Ectodermal cell (in vitro differentiated cells): ENCODE measurements at regions not wholly inside any gene's neighbourhood (a gene's known extent, or its start where the extent isn't known, plus 50 kb on each side); places are given as distances from the start of the nearest gene placed in this dataset.

ENCODE experiments used
- H3K27ac ChIP-seq: 2 replicates; pipeline ENCODE4 v1.7.0; 2013; ENCODE audit warnings: mild to moderate bottlenecking, low read depth, low read length; ENCODE audit not compliant: insufficient read depth, poor library complexity, severe bottlenecking
- H3K27me3 ChIP-seq: 2 replicates; pipeline ENCODE4 v1.7.0; 2013; ENCODE audit warnings: mild to moderate bottlenecking, low read length; ENCODE audit not compliant: insufficient read depth, control insufficient read depth, poor library complexity, severe bottlenecking
- H3K36me3 ChIP-seq: one replicate; pipeline ENCODE4 v1.7.0; 2013; ENCODE audit warnings: low read length; ENCODE audit not compliant: control insufficient read depth, insufficient read depth
- H3K4me1 ChIP-seq: one replicate; pipeline ENCODE4 v1.7.0; 2013; ENCODE audit warnings: low read length; ENCODE audit not compliant: control insufficient read depth, insufficient read depth
- H3K4me3 ChIP-seq: 2 replicates; pipeline ENCODE4 v1.7.0; 2013; ENCODE audit warnings: low read depth, low read length, control low read depth; ENCODE audit not compliant: insufficient read depth
- H3K9me3 ChIP-seq: 2 replicates; pipeline ENCODE4 v1.7.0; 2013; ENCODE audit warnings: mild to moderate bottlenecking, low read length, moderate library complexity; ENCODE audit not compliant: control insufficient read depth
- WGBS, 2 experiments: methylation state at CpG; one replicate each; pipeline ENCODE4 v1.1.7; 2013; ENCODE audit warnings: missing lambda C conversion rate in 2 of 2; 5-methylcytosine and 5-hydroxymethylcytosine counted together

- no peak overlapping the region for H3K27ac ChIP-seq
- H3K36me3 ChIP-seq = no peaks in the 10 kb centered on the region
- WGBS, 2 experiments = 63 to 64% methylated on average over 10 of the region's 10 CpGs
Observed at GRCh38 chr6:43851204-43851865, 81.3 kb downstream of the VEGFA start.

GRCh38 chr6:43850314-43851203 lies 80.5 kb downstream of the VEGFA start:
- no peaks in the 10 kb centered on the region for H3K9me3 ChIP-seq
- no peaks in the 10 kb centered on the region for H3K36me3 ChIP-seq
- H3K27ac ChIP-seq = no peak overlapping the region
- no peak overlapping the region for H3K4me3 ChIP-seq
- 86 to 90% methylated on average over 8 of the region's 8 CpGs for WGBS, 2 experiments
- no peaks in the 10 kb centered on the region for H3K27me3 ChIP-seq
- peaks cover 5% of the 10 kb centered on the region for H3K4me1 ChIP-seq

More at GRCh38 chr6:43851204-43851865, 81.3 kb downstream of the VEGFA start:
- Histone ChIP-seq H3K4me1 (peaks cover 5% of the 10 kb centered on the region), H3K27me3 (no peaks in the 10 kb centered on the region), H3K9me3 (no peaks in the 10 kb centered on the region), H3K4me3 (no peak overlapping the region)

- H3K36me3 ChIP-seq = no peaks in the 10 kb centered on the region
- H3K4me3 ChIP-seq = no peak overlapping the region
- no peaks in the 10 kb centered on the region for H3K9me3 ChIP-seq
- H3K4me1 ChIP-seq = peaks cover 5% of the 10 kb centered on the region
- 79 to 80% methylated on average over 5 of the region's 5 CpGs for WGBS, 2 experiments
- H3K27ac ChIP-seq = no peak overlapping the region
- no peaks in the 10 kb centered on the region for H3K27me3 ChIP-seq
Observed at GRCh38 chr6:43849844-43850243, 79.8 kb downstream of the VEGFA start.

- no peak overlapping the region for H3K27ac ChIP-seq
- no peaks in the 10 kb centered on the region for H3K27me3 ChIP-seq
- no peak overlapping the region for H3K4me3 ChIP-seq
- peaks cover 5% of the 10 kb centered on the region for H3K4me1 ChIP-seq
- WGBS, 2 experiments = 92 to 94% methylated on average over 7 of the region's 7 CpGs
- H3K36me3 ChIP-seq = no peaks in the 10 kb centered on the region
- no peaks in the 10 kb centered on the region for H3K9me3 ChIP-seq
Observed at GRCh38 chr6:43848671-43849391, 78.8 kb downstream of the VEGFA start.

GRCh38 chr6:43847741-43848630 lies 78.0 kb downstream of the VEGFA start:
- Histone ChIP-seq H3K27me3 (no peaks in the 10 kb centered on the region), H3K4me3 (no peak overlapping the region), H3K36me3 (no peaks in the 10 kb centered on the region), H3K4me1 (peaks cover 5% of the 10 kb centered on the region), H3K27ac (no peak overlapping the region), H3K9me3 (no peaks in the 10 kb centered on the region)
- WGBS, 2 experiments = 88 to 92% methylated on average over 5 of the region's 5 CpGs

GRCh38 chr6:43846556-43846955 lies 76.5 kb downstream of the VEGFA start:
- no peak overlapping the region for H3K4me3 ChIP-seq
- no peak overlapping the region for H3K27ac ChIP-seq
- H3K36me3 ChIP-seq = no peaks in the 10 kb centered on the region
- no peaks in the 10 kb centered on the region for H3K9me3 ChIP-seq
- WGBS, 2 experiments = 89 to 91% methylated on average over 7 to 8 of the region's 8 CpGs
- no peaks in the 10 kb centered on the region for H3K27me3 ChIP-seq
- peaks cover 5% of the 10 kb centered on the region for H3K4me1 ChIP-seq

GRCh38 chr6:43845646-43846045 lies 75.6 kb downstream of the VEGFA start:
- H3K9me3 ChIP-seq = no peaks in the 10 kb centered on the region

GRCh38 chr6:43843669-43844171 lies 73.7 kb downstream of the VEGFA start:
- Histone ChIP-seq H3K27me3 (no peaks in the 10 kb centered on the region), H3K4me1 (no peaks in the 10 kb centered on the region), H3K36me3 (no peaks in the 10 kb centered on the region), H3K27ac (no peak overlapping the region), H3K4me3 (no peak overlapping the region), H3K9me3 (no peaks in the 10 kb centered on the region)
- WGBS, 2 experiments = 95 to 98% methylated on average over 4 of the region's 4 CpGs

More at GRCh38 chr6:43845646-43846045, 75.6 kb downstream of the VEGFA start:
- H3K27me3 ChIP-seq = no peaks in the 10 kb centered on the region
- 93 to 95% methylated on average over 3 of the region's 3 CpGs for WGBS, 2 experiments
- H3K4me3 ChIP-seq = no peak overlapping the region
- H3K4me1 ChIP-seq = no peaks in the 10 kb centered on the region
- no peaks in the 10 kb centered on the region for H3K36me3 ChIP-seq
- no peak overlapping the region for H3K27ac ChIP-seq

- H3K27ac ChIP-seq = no peak overlapping the region
- no peaks in the 10 kb centered on the region for H3K4me1 ChIP-seq
- no peaks in the 10 kb centered on the region for H3K9me3 ChIP-seq
- no peaks in the 10 kb centered on the region for H3K27me3 ChIP-seq
- H3K36me3 ChIP-seq = no peaks in the 10 kb centered on the region
- WGBS, 2 experiments = 76 to 79% methylated on average over 4 to 5 of the region's 5 CpGs
- no peak overlapping the region for H3K4me3 ChIP-seq
Observed at GRCh38 chr6:43843097-43843645, 73.2 kb downstream of the VEGFA start.
